ENCODE measurements at regions not wholly inside any gene's neighbourhood (a gene's known extent, or its start where the extent isn't known, plus 50 kb on each side); places are given as distances from the start of the nearest gene placed in this dataset.

GRCh38 chr13:111546921-111547675, 226.7 kb downstream of the TEX29 start:
- Histone ChIP-seq H3K27ac (ENCODE audit: low read depth in 1 of 2, low read length in 1 of 2) (no peak overlapping the region), H3K9ac (ENCODE audit: insufficient read depth in 1 of 2, low read length in 2 of 2) (no peak overlapping the region), H3K36me3 (ENCODE audit: control insufficient read depth in 4 of 4, insufficient read depth in 4 of 4, low read length in 4 of 4) (no peaks in the 10 kb centered on the region), H3K4me3 (no peak overlapping the region), H3K4me1 (ENCODE audit: control insufficient read depth in 5 of 5, insufficient read depth in 5 of 5, low read length in 5 of 5) (no peaks in the 10 kb centered on the region), H3K9me3 (ENCODE audit: control insufficient read depth in 4 of 4, insufficient read depth in 3 of 4, low read length in 3 of 4) (peaks cover 0 to 13% (median 2%) of the 10 kb centered on the region in 4 donors), H3K27me3 (ENCODE audit: control insufficient read depth in 3 of 3, insufficient read depth in 3 of 3, low read length in 2 of 3) (no peaks in the 10 kb centered on the region)
- no peak for ATAC-seq (ENCODE audit: insufficient read depth, low FRiP score)
- WGBS, 2 donors, result 81 to 88% methylated on average over 19 of the region's 19 CpGs
- no peak for TF ChIP-seq CTCF (IDR thresholded peaks at IDR 0.05; ENCODE audit: control extremely low read depth, extremely low read depth)
- DNase-seq, result no peak

- H3K36me3 ChIP-seq (ENCODE audit: control insufficient read depth in 4 of 4, insufficient read depth in 4 of 4, low read length in 4 of 4), result no peaks in the 10 kb centered on the region
- no peak overlapping the region for H3K27ac ChIP-seq (ENCODE audit: low read depth in 1 of 2, low read length in 1 of 2)
- no peaks in the 10 kb centered on the region for H3K4me1 ChIP-seq (ENCODE audit: control insufficient read depth in 5 of 5, insufficient read depth in 5 of 5, low read length in 5 of 5)
- WGBS, 2 donors, result 93% methylated on average over 40 of the region's 40 CpGs
- no peak overlapping the region for H3K4me3 ChIP-seq
- H3K27me3 ChIP-seq (ENCODE audit: control insufficient read depth in 3 of 3, insufficient read depth in 3 of 3, low read length in 2 of 3), result no peaks in the 10 kb centered on the region
- no peak overlapping the region for H3K9ac ChIP-seq (ENCODE audit: insufficient read depth in 1 of 2, low read length in 2 of 2)
- no peak for TF ChIP-seq CTCF (IDR thresholded peaks at IDR 0.05; ENCODE audit: control extremely low read depth, extremely low read depth)
- peaks cover 0 to 13% (median 2%) of the 10 kb centered on the region in 4 donors for H3K9me3 ChIP-seq (ENCODE audit: control insufficient read depth in 4 of 4, insufficient read depth in 3 of 4, low read length in 3 of 4)
- ATAC-seq (ENCODE audit: insufficient read depth, low FRiP score) (no peak), DNase-seq (no peak)
Observed at GRCh38 chr13:111547726-111548273, 227.4 kb downstream of the TEX29 start.

GRCh38 chr13:111548301-111548700, 227.9 kb downstream of the TEX29 start:
- no peak for DNase-seq
- Histone ChIP-seq H3K9me3 (ENCODE audit: control insufficient read depth in 4 of 4, insufficient read depth in 3 of 4, low read length in 3 of 4) (peaks cover 0 to 11% (median 2%) of the 10 kb centered on the region in 4 donors), H3K27me3 (ENCODE audit: control insufficient read depth in 3 of 3, insufficient read depth in 3 of 3, low read length in 2 of 3) (no peaks in the 10 kb centered on the region), H3K36me3 (ENCODE audit: control insufficient read depth in 4 of 4, insufficient read depth in 4 of 4, low read length in 4 of 4) (no peaks in the 10 kb centered on the region), H3K4me1 (ENCODE audit: control insufficient read depth in 5 of 5, insufficient read depth in 5 of 5, low read length in 5 of 5) (no peaks in the 10 kb centered on the region), H3K4me3 (no peak overlapping the region), H3K9ac (ENCODE audit: insufficient read depth in 1 of 2, low read length in 2 of 2) (no peak overlapping the region), H3K27ac (ENCODE audit: low read depth in 1 of 2, low read length in 1 of 2) (no peak overlapping the region)
- no peak for TF ChIP-seq CTCF (IDR thresholded peaks at IDR 0.05; ENCODE audit: control extremely low read depth, extremely low read depth)
- ATAC-seq (ENCODE audit: insufficient read depth, low FRiP score), result no peak
- WGBS, 2 donors, result 92 to 94% methylated on average over 25 of the region's 25 CpGs
